ENCODE measurements at regions not wholly inside any gene's neighbourhood (a gene's known extent, or its start where the extent isn't known, plus 50 kb on each side); places are given as distances from the start of the nearest gene placed in this dataset.
A peak's percentile ranks its signal among the peaks of the same experiment; 100 is the strongest.

GRCh38 chr1:244325056-244325758, 126.5 kb downstream of the ADSS2 start:
- no peaks in the 10 kb centered on the region for H3K9me3 ChIP-seq
- no peak for TF ChIP-seq EP300 (IDR thresholded peaks at IDR 0.05)
- no peak for TF ChIP-seq POLR2A (IDR thresholded peaks at IDR 0.05)
- TF ChIP-seq, protein P1, sequence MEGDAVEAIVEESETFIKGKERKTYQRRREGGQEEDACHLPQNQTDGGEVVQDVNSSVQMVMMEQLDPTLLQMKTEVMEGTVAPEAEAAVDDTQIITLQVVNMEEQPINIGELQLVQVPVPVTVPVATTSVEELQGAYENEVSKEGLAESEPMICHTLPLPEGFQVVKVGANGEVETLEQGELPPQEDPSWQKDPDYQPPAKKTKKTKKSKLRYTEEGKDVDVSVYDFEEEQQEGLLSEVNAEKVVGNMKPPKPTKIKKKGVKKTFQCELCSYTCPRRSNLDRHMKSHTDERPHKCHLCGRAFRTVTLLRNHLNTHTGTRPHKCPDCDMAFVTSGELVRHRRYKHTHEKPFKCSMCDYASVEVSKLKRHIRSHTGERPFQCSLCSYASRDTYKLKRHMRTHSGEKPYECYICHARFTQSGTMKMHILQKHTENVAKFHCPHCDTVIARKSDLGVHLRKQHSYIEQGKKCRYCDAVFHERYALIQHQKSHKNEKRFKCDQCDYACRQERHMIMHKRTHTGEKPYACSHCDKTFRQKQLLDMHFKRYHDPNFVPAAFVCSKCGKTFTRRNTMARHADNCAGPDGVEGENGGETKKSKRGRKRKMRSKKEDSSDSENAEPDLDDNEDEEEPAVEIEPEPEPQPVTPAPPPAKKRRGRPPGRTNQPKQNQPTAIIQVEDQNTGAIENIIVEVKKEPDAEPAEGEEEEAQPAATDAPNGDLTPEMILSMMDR (IDR thresholded peaks at IDR 0.05): no peak
- peaks cover 42% of the 10 kb centered on the region for H3K4me1 ChIP-seq
- WGBS: 60% methylated on average over 8 of the region's 8 CpGs
- no peak overlapping the region for H3K4me3 ChIP-seq
- no peaks in the 10 kb centered on the region for H3K36me3 ChIP-seq
- no peaks in the 10 kb centered on the region for H3K27me3 ChIP-seq
- H3K27ac ChIP-seq: peak overlapping the region; percentile 42
- DNase-seq (ENCODE audit: low spot score in 2 of 2): no peak

DNA sequence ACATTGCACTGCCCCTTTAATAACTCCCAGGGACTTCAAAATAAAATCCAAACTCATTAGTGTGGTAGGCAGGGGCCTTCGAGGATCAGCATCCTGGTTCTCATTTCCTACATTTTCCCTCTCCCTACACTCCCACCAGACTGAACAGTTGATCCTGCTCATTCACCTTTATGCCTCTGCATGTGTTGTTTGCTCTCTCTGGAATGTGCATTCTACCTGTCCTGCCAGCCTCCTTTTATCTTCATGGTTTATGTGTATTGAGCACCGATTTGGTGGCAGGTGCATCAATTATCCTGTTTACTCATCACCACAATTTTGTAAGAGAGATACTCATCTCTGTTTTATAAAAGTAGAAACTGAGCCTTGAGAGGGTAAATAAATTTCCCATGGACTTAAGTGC, 125.0 kb downstream of the ADSS2 start:
- H3K4me3 ChIP-seq: no peak overlapping the region
- WGBS: 36% methylated on average over 2 of the region's 2 CpGs
- no peaks in the 10 kb centered on the region for H3K9me3 ChIP-seq
- H3K27me3 ChIP-seq: no peaks in the 10 kb centered on the region
- H3K36me3 ChIP-seq: no peaks in the 10 kb centered on the region
- TF ChIP-seq POLR2AphosphoS5 (IDR thresholded peaks at IDR 0.05): no peak
- TF ChIP-seq EP300 (IDR thresholded peaks at IDR 0.05): no peak
- TF ChIP-seq, protein P1 (IDR thresholded peaks at IDR 0.05): no peak
- H3K4me1 ChIP-seq: peaks cover 38% of the 10 kb centered on the region
- H3K27ac ChIP-seq: peak overlapping the region; percentile 42
- no peak for DNase-seq (ENCODE audit: low spot score in 2 of 2)

DNA sequence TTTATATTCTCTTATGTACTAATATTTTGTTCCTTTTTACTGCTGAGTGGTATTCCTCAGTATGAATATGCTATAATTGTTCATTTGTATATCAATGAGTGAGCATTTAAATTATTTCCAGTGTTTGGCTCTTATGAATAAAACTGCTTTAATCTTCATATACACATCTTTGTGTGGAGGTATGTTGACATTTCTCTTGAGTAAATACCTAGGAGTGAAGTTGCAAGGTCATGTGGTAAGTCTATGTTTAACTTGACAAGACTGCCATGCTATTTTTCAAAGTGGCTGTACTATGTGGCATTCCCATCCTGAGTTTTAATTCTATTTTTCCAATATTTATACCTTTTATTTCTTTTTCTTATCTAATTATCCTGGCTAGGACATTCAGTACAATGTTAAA, 124.2 kb downstream of the ADSS2 start:
- peaks cover 31% of the 10 kb centered on the region for H3K4me1 ChIP-seq
- no peak for DNase-seq (ENCODE audit: low spot score in 2 of 2)
- H3K9me3 ChIP-seq: no peaks in the 10 kb centered on the region
- no peak overlapping the region for H3K27ac ChIP-seq
- TF ChIP-seq EP300 (IDR thresholded peaks at IDR 0.05) (no peak), POLR2AphosphoS5 (IDR thresholded peaks at IDR 0.05) (no peak), POLR2A (IDR thresholded peaks at IDR 0.05) (no peak)
- TF ChIP-seq, protein P1 (IDR thresholded peaks at IDR 0.05): no peak
- no peaks in the 10 kb centered on the region for H3K27me3 ChIP-seq
- H3K4me3 ChIP-seq: no peak overlapping the region
- H3K36me3 ChIP-seq: no peaks in the 10 kb centered on the region

DNA sequence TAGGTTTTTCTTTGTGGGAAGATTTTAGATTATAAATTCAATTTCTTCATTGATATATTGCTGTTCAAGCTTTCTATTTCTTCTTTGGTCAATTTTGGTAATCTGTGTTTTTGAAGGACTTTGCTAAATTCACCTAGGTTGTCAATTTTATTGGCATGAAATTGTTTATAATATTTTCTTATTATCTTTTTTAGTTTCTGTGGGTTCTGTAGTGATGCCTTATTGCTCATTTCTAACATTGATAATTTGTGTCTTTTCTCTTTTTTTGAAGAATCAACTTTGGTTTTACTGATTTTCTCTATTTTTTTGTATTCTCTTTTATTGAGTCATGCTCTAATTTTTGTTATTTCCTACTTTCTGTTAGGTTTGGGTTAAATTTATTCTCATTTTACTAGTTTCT, 123.2 kb downstream of the ADSS2 start:
- Histone ChIP-seq H3K9me3 (no peaks in the 10 kb centered on the region), H3K27ac (no peak overlapping the region), H3K27me3 (no peaks in the 10 kb centered on the region), H3K36me3 (no peaks in the 10 kb centered on the region), H3K4me1 (peaks cover 23% of the 10 kb centered on the region), H3K4me3 (no peak overlapping the region)
- no peak for DNase-seq (ENCODE audit: low spot score in 2 of 2)
- TF ChIP-seq POLR2A (IDR thresholded peaks at IDR 0.05) (no peak), POLR2AphosphoS5 (IDR thresholded peaks at IDR 0.05) (no peak), EP300 (IDR thresholded peaks at IDR 0.05) (no peak)
- TF ChIP-seq, protein P1 (IDR thresholded peaks at IDR 0.05): no peak

DNA sequence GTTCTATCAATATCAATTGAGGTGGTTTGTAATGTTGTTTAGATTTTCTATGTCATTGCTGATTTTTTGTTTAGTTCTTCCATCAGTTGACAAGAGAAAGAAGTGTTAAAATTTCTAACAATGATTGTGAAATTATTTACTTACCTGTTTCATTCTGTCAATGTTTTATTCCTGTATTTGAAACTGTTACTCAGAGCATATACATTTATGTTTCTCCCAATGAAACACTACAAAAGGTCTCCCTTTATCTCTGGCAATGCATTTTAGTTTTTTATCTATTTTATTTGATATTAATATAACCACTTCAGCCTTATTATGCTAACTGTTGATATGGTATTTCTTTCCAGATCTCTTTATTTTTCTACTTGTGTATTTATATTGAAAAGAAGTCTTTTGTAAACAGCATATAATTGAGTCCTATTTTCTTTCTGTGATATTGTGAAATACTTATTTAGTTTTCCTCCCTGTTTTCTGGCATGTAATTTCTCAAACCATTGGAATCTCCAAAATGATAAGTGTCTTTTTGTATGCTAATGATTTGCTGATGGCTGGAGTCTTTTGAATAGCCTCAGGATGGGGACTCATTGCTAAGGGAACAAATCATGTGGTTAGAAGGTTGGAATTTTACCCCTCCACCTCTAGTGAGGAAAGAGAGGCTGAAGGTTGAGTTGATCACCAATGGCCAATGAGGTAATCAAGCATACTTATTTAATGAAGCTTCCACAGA, 122.0 kb downstream of the ADSS2 start:
- no peaks in the 10 kb centered on the region for H3K36me3 ChIP-seq
- no peak for DNase-seq (ENCODE audit: low spot score in 2 of 2)
- peaks cover 10% of the 10 kb centered on the region for H3K4me1 ChIP-seq
- H3K27me3 ChIP-seq: no peaks in the 10 kb centered on the region
- H3K4me3 ChIP-seq: no peak overlapping the region
- H3K9me3 ChIP-seq: no peaks in the 10 kb centered on the region
- TF ChIP-seq EP300 (IDR thresholded peaks at IDR 0.05) (no peak), POLR2A (IDR thresholded peaks at IDR 0.05) (no peak), POLR2AphosphoS5 (IDR thresholded peaks at IDR 0.05) (no peak)
- TF ChIP-seq, protein P1 (IDR thresholded peaks at IDR 0.05): no peak
- H3K27ac ChIP-seq: no peak overlapping the region
